ACC112 (cell line): ENCODE measurements at regions not wholly inside any gene's neighbourhood (a gene's known extent, or its start where the extent isn't known, plus 50 kb on each side); places are given as distances from the start of the nearest gene placed in this dataset.
"Not testable (repeated sequence)": the region's sequence is repeated elsewhere in the genome, so short reads cannot be mapped to it uniquely, and the experiment has no call there.

Source experiments
- H2AFZ ChIP-seq: fragments of 200-600 bp; sonication (generic); one replicate; pipeline ENCODE4 v1.6.0; 2017; ENCODE audit warnings: antibody characterized with exemption, low read length; ENCODE audit not compliant: unreplicated experiment
- H3K27ac ChIP-seq: fragments of 200-600 bp; sonication (generic); 2 replicates; pipeline ENCODE4 v1.5.1; 2014; ENCODE audit warnings: low read depth, mild to moderate bottlenecking, antibody characterized with exemption, low read length, moderate library complexity
- H3K27me3 ChIP-seq: fragments of 200-600 bp; sonication (generic); 2 replicates; pipeline ENCODE4 v1.6.1; 2014; ENCODE audit warnings: mild to moderate bottlenecking, antibody characterized with exemption, low read length, moderate library complexity, mixed read lengths; ENCODE audit not compliant: insufficient read depth
- H3K36me3 ChIP-seq: fragments of 200-600 bp; sonication (generic); 2 replicates; pipeline ENCODE4 v1.6.1; 2016; ENCODE audit warnings: mild to moderate bottlenecking, antibody characterized with exemption, low read length, moderate library complexity, mixed read lengths; ENCODE audit not compliant: insufficient read depth
- H3K4me1 ChIP-seq: fragments of 200-600 bp; sonication (generic); one replicate; pipeline ENCODE4 v1.6.1; 2016; ENCODE audit warnings: low read length, mixed read lengths; ENCODE audit not compliant: insufficient read depth, unreplicated experiment, control insufficient read depth
- H3K4me3 ChIP-seq: fragments of 200-600 bp; sonication (generic); 2 replicates; pipeline ENCODE4 v1.5.1; 2014; ENCODE audit warnings: mild to moderate bottlenecking, low read depth, low read length
- H3K79me2 ChIP-seq: fragments of 200-600 bp; sonication (generic); one replicate; pipeline ENCODE4 v1.6.0; 2016; ENCODE audit warnings: low read length; ENCODE audit not compliant: control insufficient read depth, unreplicated experiment, insufficient read depth

GRCh38 chr3:195960164-195960563, 51.8 kb upstream of the TNK2 start:
- not testable (repeated sequence) for H3K4me1 ChIP-seq, H3K79me2 ChIP-seq, H2AFZ ChIP-seq, H3K27ac ChIP-seq, H3K27me3 ChIP-seq, H3K4me3 ChIP-seq
- H3K36me3 ChIP-seq: peaks cover 12% of the 10 kb centered on the region

- H3K4me3 ChIP-seq, H3K4me1 ChIP-seq, H3K27me3 ChIP-seq, H2AFZ ChIP-seq, H3K27ac ChIP-seq, H3K79me2 ChIP-seq: not testable (repeated sequence)
- H3K36me3 ChIP-seq: peaks cover 12% of the 10 kb centered on the region
These were observed 51.2 kb upstream of the TNK2 start for GRCh38 chr3:195959367-195960157.

- H2AFZ ChIP-seq, H3K79me2 ChIP-seq, H3K27me3 ChIP-seq, H3K27ac ChIP-seq, H3K4me1 ChIP-seq, H3K4me3 ChIP-seq: not testable (repeated sequence)
- H3K36me3 ChIP-seq: peaks cover 12% of the 10 kb centered on the region
These were observed 50.4 kb upstream of the TNK2 start for GRCh38 chr3:195958736-195959135.
